ENCODE measurements at regions not wholly inside any gene's neighbourhood (a gene's known extent, or its start where the extent isn't known, plus 50 kb on each side); places are given as distances from the start of the nearest gene placed in this dataset.

- TF ChIP-seq CTCF (conservative IDR thresholded peaks at IDR 0.05; ENCODE audit: low read depth, low read length) (no peak), RCOR1 (IDR thresholded peaks at IDR 0.05; ENCODE audit: insufficient replicate concordance, low read length) (no peak), POLR2A (IDR thresholded peaks at IDR 0.05; ENCODE audit: low read depth, low read length) (no peak), MAZ (IDR thresholded peaks at IDR 0.05; ENCODE audit: borderline replicate concordance, low read depth, low read length) (no peak), RAD21 (IDR thresholded peaks at IDR 0.05; ENCODE audit: low read length) (no peak), ELK1 (IDR thresholded peaks at IDR 0.05; ENCODE audit: borderline replicate concordance, low read depth, low read length) (no peak)
These were observed 70.6 kb upstream of the S1PR3 start for GRCh38 chr9:88920645-88921044.

Data from IMR-90 (cell line).